ENCODE measurements at regions not wholly inside any gene's neighbourhood (a gene's known extent, or its start where the extent isn't known, plus 50 kb on each side); places are given as distances from the start of the nearest gene placed in this dataset.

- no peak for DNase-seq (ENCODE audit: low spot score)
Measured at GRCh38 chr13:51518827-51519226, 65.4 kb upstream of the WDFY2 start.

- DNase-seq (ENCODE audit: low spot score): no peak
Measured at GRCh38 chr13:51519771-51520216, 64.5 kb upstream of the WDFY2 start.

GRCh38 chr13:51520524-51520923 lies 63.7 kb upstream of the WDFY2 start:
- no peak for DNase-seq (ENCODE audit: low spot score)

GRCh38 chr13:51523082-51523518 lies 61.2 kb upstream of the WDFY2 start:
- peak; percentile 57 for DNase-seq (ENCODE audit: low spot score)

GRCh38 chr13:51524312-51524711 lies 60.0 kb upstream of the WDFY2 start:
- DNase-seq (ENCODE audit: low spot score): no peak

- DNase-seq (ENCODE audit: low spot score): no peak
Measured at GRCh38 chr13:51524829-51525566, 59.3 kb upstream of the WDFY2 start.

GRCh38 chr13:51525567-51526167 lies 58.6 kb upstream of the WDFY2 start:
- no peak for DNase-seq (ENCODE audit: low spot score)

- no peak for DNase-seq (ENCODE audit: low spot score)
Measured at GRCh38 chr13:51526202-51526601, 58.1 kb upstream of the WDFY2 start.

GRCh38 chr13:51532736-51533197 lies 51.5 kb upstream of the WDFY2 start:
- no peak for DNase-seq (ENCODE audit: low spot score)

GRCh38 chr13:51534041-51534817 lies 50.0 kb upstream of the WDFY2 start:
- no peak for DNase-seq (ENCODE audit: low spot score)

Data from ureter (tissue), 1 donor.